ENCODE measurements at regions not wholly inside any gene's neighbourhood (a gene's known extent, or its start where the extent isn't known, plus 50 kb on each side); places are given as distances from the start of the nearest gene placed in this dataset.

DNA sequence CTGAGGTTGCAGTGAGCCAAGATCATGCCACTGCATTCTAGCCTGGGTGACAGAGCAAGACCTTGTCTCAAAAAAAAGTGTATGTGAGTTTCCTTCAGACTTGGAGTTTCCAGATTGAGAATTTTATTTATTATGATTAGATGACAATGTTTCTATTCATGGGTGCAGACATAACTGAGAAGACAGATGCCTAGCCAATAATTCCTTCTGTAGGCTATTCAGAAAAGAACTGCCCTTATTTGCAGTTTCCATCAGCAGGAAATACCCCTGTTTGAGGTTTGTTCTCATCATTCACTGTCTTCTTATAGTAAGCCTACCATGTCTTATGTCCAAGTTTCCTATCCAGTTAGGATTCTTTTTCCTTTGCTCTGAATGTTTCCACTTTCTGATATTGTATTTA is 269.0 kb downstream of the KTN1 start:
- TF ChIP-seq POLR2AphosphoS5 (IDR thresholded peaks at IDR 0.05; ENCODE audit: low read depth, low read length) (no peak), POLR2A (IDR thresholded peaks at IDR 0.05; ENCODE audit: low read depth, low read length) (no peak)
